ENCODE measurements at regions not wholly inside any gene's neighbourhood (a gene's known extent, or its start where the extent isn't known, plus 50 kb on each side); places are given as distances from the start of the nearest gene placed in this dataset.

GRCh38 chr9:38299856-38300255 is 92.6 kb upstream of the ALDH1B1 start:
- Histone ChIP-seq H3K36me3 (ENCODE audit: control insufficient read depth, insufficient read depth, low read length) (no peaks in the 10 kb centered on the region), H3K4me1 (ENCODE audit: control insufficient read depth, insufficient read depth, low read length) (peaks cover 4% of the 10 kb centered on the region), H3K4me3 (ENCODE audit: low read length) (no peak overlapping the region), H3K9me3 (replicated peaks; ENCODE audit: control insufficient read depth, low read depth, low read length) (no peaks in the 10 kb centered on the region), H3K27ac (ENCODE audit: low read length) (no peak overlapping the region), H3K27me3 (ENCODE audit: control insufficient read depth, insufficient read depth, low read length) (no peaks in the 10 kb centered on the region)
- no peak for DNase-seq
- no CpG with 5 or more reads among the region's 3 CpGs for WGBS (ENCODE audit: insufficient coverage)

GRCh38 chr9:38298904-38299303 is 93.6 kb upstream of the ALDH1B1 start:
- Histone ChIP-seq H3K27me3 (ENCODE audit: control insufficient read depth, insufficient read depth, low read length) (no peaks in the 10 kb centered on the region), H3K9me3 (replicated peaks; ENCODE audit: control insufficient read depth, low read depth, low read length) (no peaks in the 10 kb centered on the region), H3K4me1 (ENCODE audit: control insufficient read depth, insufficient read depth, low read length) (peaks cover 10% of the 10 kb centered on the region), H3K27ac (ENCODE audit: low read length) (no peak overlapping the region), H3K4me3 (ENCODE audit: low read length) (no peak overlapping the region), H3K36me3 (ENCODE audit: control insufficient read depth, insufficient read depth, low read length) (no peaks in the 10 kb centered on the region)
- DNase-seq = no peak
- 43% methylated on average over 1 of the region's 3 CpGs for WGBS (ENCODE audit: insufficient coverage)

GRCh38 chr9:38298503-38298902 is 94.0 kb upstream of the ALDH1B1 start:
- Histone ChIP-seq H3K4me3 (ENCODE audit: low read length) (no peak overlapping the region), H3K9me3 (replicated peaks; ENCODE audit: control insufficient read depth, low read depth, low read length) (no peaks in the 10 kb centered on the region), H3K27ac (ENCODE audit: low read length) (no peak overlapping the region), H3K27me3 (ENCODE audit: control insufficient read depth, insufficient read depth, low read length) (no peaks in the 10 kb centered on the region), H3K36me3 (ENCODE audit: control insufficient read depth, insufficient read depth, low read length) (no peaks in the 10 kb centered on the region), H3K4me1 (ENCODE audit: control insufficient read depth, insufficient read depth, low read length) (peaks cover 10% of the 10 kb centered on the region)
- DNase-seq = peak; percentile 23
- WGBS (ENCODE audit: insufficient coverage) = 32% methylated on average over 5 of the region's 6 CpGs

- Histone ChIP-seq H3K27me3 (ENCODE audit: control insufficient read depth, insufficient read depth, low read length) (no peaks in the 10 kb centered on the region), H3K9me3 (replicated peaks; ENCODE audit: control insufficient read depth, low read depth, low read length) (no peaks in the 10 kb centered on the region), H3K4me3 (ENCODE audit: low read length) (no peak overlapping the region), H3K4me1 (ENCODE audit: control insufficient read depth, insufficient read depth, low read length) (peaks cover 10% of the 10 kb centered on the region), H3K36me3 (ENCODE audit: control insufficient read depth, insufficient read depth, low read length) (no peaks in the 10 kb centered on the region), H3K27ac (ENCODE audit: low read length) (no peak overlapping the region)
- 11% methylated on average over 1 of the region's 1 CpG for WGBS (ENCODE audit: insufficient coverage)
- DNase-seq = peak; percentile 34
Observed at GRCh38 chr9:38296807-38297206, 95.7 kb upstream of the ALDH1B1 start.

- Histone ChIP-seq H3K9me3 (replicated peaks; ENCODE audit: control insufficient read depth, low read depth, low read length) (peaks cover 4% of the 10 kb centered on the region), H3K36me3 (ENCODE audit: control insufficient read depth, insufficient read depth, low read length) (no peaks in the 10 kb centered on the region), H3K4me1 (ENCODE audit: control insufficient read depth, insufficient read depth, low read length) (peaks cover 10% of the 10 kb centered on the region), H3K4me3 (ENCODE audit: low read length) (no peak overlapping the region), H3K27me3 (ENCODE audit: control insufficient read depth, insufficient read depth, low read length) (no peaks in the 10 kb centered on the region), H3K27ac (ENCODE audit: low read length) (no peak overlapping the region)
- 90% methylated on average over 3 of the region's 3 CpGs for WGBS (ENCODE audit: insufficient coverage)
- no peak for DNase-seq
Observed at GRCh38 chr9:38295764-38296163, 96.7 kb upstream of the ALDH1B1 start.

- WGBS (ENCODE audit: insufficient coverage) = 11% methylated on average over 4 of the region's 8 CpGs
- peak; percentile 48 for DNase-seq
- H3K9me3 ChIP-seq (replicated peaks; ENCODE audit: control insufficient read depth, low read depth, low read length) = peaks cover 4% of the 10 kb centered on the region
Observed at GRCh38 chr9:38294220-38294960, 98.1 kb upstream of the ALDH1B1 start.

GRCh38 chr9:38293022-38293421 is 99.5 kb upstream of the ALDH1B1 start:
- Histone ChIP-seq H3K27me3 (ENCODE audit: control insufficient read depth, insufficient read depth, low read length) (no peaks in the 10 kb centered on the region), H3K4me1 (ENCODE audit: control insufficient read depth, insufficient read depth, low read length) (peaks cover 10% of the 10 kb centered on the region), H3K9me3 (replicated peaks; ENCODE audit: control insufficient read depth, low read depth, low read length) (peaks cover 4% of the 10 kb centered on the region), H3K27ac (ENCODE audit: low read length) (no peak overlapping the region), H3K4me3 (ENCODE audit: low read length) (no peak overlapping the region), H3K36me3 (ENCODE audit: control insufficient read depth, insufficient read depth, low read length) (no peaks in the 10 kb centered on the region)
- 87% methylated on average over 3 of the region's 4 CpGs for WGBS (ENCODE audit: insufficient coverage)
- DNase-seq = no peak

More at GRCh38 chr9:38294220-38294960, 98.1 kb upstream of the ALDH1B1 start:
- Histone ChIP-seq H3K4me3 (ENCODE audit: low read length) (no peak overlapping the region), H3K27me3 (ENCODE audit: control insufficient read depth, insufficient read depth, low read length) (no peaks in the 10 kb centered on the region), H3K4me1 (ENCODE audit: control insufficient read depth, insufficient read depth, low read length) (peaks cover 10% of the 10 kb centered on the region), H3K36me3 (ENCODE audit: control insufficient read depth, insufficient read depth, low read length) (no peaks in the 10 kb centered on the region), H3K27ac (ENCODE audit: low read length) (no peak overlapping the region)

- WGBS (ENCODE audit: insufficient coverage) = 50% methylated on average over 2 of the region's 5 CpGs
- H3K36me3 ChIP-seq (ENCODE audit: control insufficient read depth, insufficient read depth, low read length) = no peaks in the 10 kb centered on the region
- no peak overlapping the region for H3K27ac ChIP-seq (ENCODE audit: low read length)
Observed at GRCh38 chr9:38292480-38292879, 100.0 kb upstream of the ALDH1B1 start.

GRCh38 chr9:38289866-38290245 is 102.6 kb upstream of the ALDH1B1 start:
- Histone ChIP-seq H3K4me3 (ENCODE audit: low read length) (no peak overlapping the region), H3K4me1 (ENCODE audit: control insufficient read depth, insufficient read depth, low read length) (peaks cover 7% of the 10 kb centered on the region), H3K9me3 (replicated peaks; ENCODE audit: control insufficient read depth, low read depth, low read length) (peaks cover 4% of the 10 kb centered on the region), H3K36me3 (ENCODE audit: control insufficient read depth, insufficient read depth, low read length) (no peaks in the 10 kb centered on the region), H3K27ac (ENCODE audit: low read length) (no peak overlapping the region), H3K27me3 (ENCODE audit: control insufficient read depth, insufficient read depth, low read length) (no peaks in the 10 kb centered on the region)
- 64% methylated on average over 11 of the region's 11 CpGs for WGBS (ENCODE audit: insufficient coverage)
- DNase-seq = no peak

More at GRCh38 chr9:38292480-38292879, 100.0 kb upstream of the ALDH1B1 start:
- Histone ChIP-seq H3K9me3 (replicated peaks; ENCODE audit: control insufficient read depth, low read depth, low read length) (peaks cover 4% of the 10 kb centered on the region), H3K4me3 (ENCODE audit: low read length) (no peak overlapping the region), H3K27me3 (ENCODE audit: control insufficient read depth, insufficient read depth, low read length) (no peaks in the 10 kb centered on the region), H3K4me1 (ENCODE audit: control insufficient read depth, insufficient read depth, low read length) (peaks cover 10% of the 10 kb centered on the region)
- DNase-seq = no peak

GRCh38 chr9:38289236-38289865 is 103.2 kb upstream of the ALDH1B1 start:
- H3K9me3 ChIP-seq (replicated peaks; ENCODE audit: control insufficient read depth, low read depth, low read length) = peaks cover 4% of the 10 kb centered on the region
- no peaks in the 10 kb centered on the region for H3K36me3 ChIP-seq (ENCODE audit: control insufficient read depth, insufficient read depth, low read length)
- peaks cover 3% of the 10 kb centered on the region for H3K4me1 ChIP-seq (ENCODE audit: control insufficient read depth, insufficient read depth, low read length)
- no peak overlapping the region for H3K27ac ChIP-seq (ENCODE audit: low read length)
- no peaks in the 10 kb centered on the region for H3K27me3 ChIP-seq (ENCODE audit: control insufficient read depth, insufficient read depth, low read length)
- no peak for DNase-seq
- 56% methylated on average over 1 of the region's 4 CpGs for WGBS (ENCODE audit: insufficient coverage)
- H3K4me3 ChIP-seq (ENCODE audit: low read length) = no peak overlapping the region

All from muscle of leg (tissue), 3 donors.